ENCODE measurements at regions not wholly inside any gene's neighbourhood (a gene's known extent, or its start where the extent isn't known, plus 50 kb on each side); places are given as distances from the start of the nearest gene placed in this dataset.

DNA sequence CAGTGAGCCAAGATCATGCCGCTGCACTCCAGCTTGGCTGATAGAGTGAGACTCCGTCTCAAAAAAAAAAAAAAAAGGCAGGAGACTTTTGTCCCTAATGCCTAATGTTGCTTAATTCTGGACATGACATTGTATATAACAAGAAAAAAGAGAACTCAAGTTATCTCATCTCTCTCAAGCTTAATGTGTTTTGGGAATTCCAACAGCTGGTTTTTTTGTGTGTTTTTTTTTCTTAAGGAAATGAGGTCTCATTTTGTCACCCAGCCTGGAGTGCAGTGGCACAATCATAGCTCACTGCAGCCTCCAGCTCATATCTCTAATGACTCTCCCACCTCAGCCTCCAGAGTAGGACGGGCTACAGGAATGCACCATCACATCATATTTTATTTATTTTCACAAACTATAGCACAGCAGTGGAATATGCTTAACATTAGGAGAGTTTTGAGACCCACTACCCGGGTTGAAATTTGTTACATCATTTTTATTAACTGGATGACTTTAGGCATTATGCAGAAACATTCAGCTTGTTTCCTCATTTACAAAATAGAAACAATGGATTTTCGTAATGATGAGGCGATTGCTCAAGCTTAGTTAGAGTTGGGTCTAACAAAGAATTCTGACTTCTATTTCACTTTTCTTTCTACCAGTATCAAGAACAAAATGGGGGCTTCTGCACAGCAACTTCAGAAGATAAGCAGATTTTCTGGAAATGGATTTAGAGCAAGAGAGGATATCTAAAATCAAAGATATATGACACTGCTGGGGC is 104.1 kb upstream of the BTN3A2 start:
- intact Hi-C loops (cut with DNase I), result no loop called here
- Histone ChIP-seq H3K27me3 (peaks cover 0 to 42% (median 3%) of the 10 kb centered on the region in 9 donors), H3K4me1 (peaks cover 0 to 9% (median 0%) of the 10 kb centered on the region in 12 donors), H3K4me3 (no peak overlapping the region), H3K27ac (peak overlapping the region in 1 of 12 donors; percentile 56), H3K9me3 (no peaks in the 10 kb centered on the region), H3K36me3 (no peaks in the 10 kb centered on the region)
- DNase-seq (no peak), ATAC-seq (no peak)
- TF ChIP-seq POLR2A (IDR thresholded peaks at IDR 0.05) (no peak), CTCF (IDR thresholded peaks at IDR 0.05) (no peak)
- 74 to 83% (median 81%) methylated on average over 6 of the region's 6 CpGs for WGBS, 4 donors

GRCh38 chr6:26264547-26264946 is 100.5 kb upstream of the BTN3A2 start:
- no peaks in the 10 kb centered on the region for H3K36me3 ChIP-seq
- H3K4me3 ChIP-seq, result no peak overlapping the region
- DNase-seq (no peak), ATAC-seq (no peak)
- intact Hi-C loops (cut with DNase I), result no loop called here
- no peaks in the 10 kb centered on the region for H3K9me3 ChIP-seq
- H3K4me1 ChIP-seq, result peaks cover 0 to 9% (median 0%) of the 10 kb centered on the region in 12 donors
- WGBS, 4 donors, result 88 to 99% (median 97%) methylated on average over 1 of the region's 1 CpG
- no peak overlapping the region for H3K27ac ChIP-seq
- peaks cover 0 to 44% (median 0%) of the 10 kb centered on the region in 9 donors for H3K27me3 ChIP-seq
- TF ChIP-seq CTCF (IDR thresholded peaks at IDR 0.05) (no peak), POLR2A (IDR thresholded peaks at IDR 0.05) (no peak)

GRCh38 chr6:26267083-26267589 is 97.9 kb upstream of the BTN3A2 start:
- no peak overlapping the region for H3K4me3 ChIP-seq
- DNase-seq (no peak), ATAC-seq (no peak)
- no peak for TF ChIP-seq POLR2A (IDR thresholded peaks at IDR 0.05)
- no peak for TF ChIP-seq CTCF (IDR thresholded peaks at IDR 0.05)
- no peaks in the 10 kb centered on the region for H3K9me3 ChIP-seq
- H3K36me3 ChIP-seq, result no peaks in the 10 kb centered on the region
- no peak overlapping the region for H3K27ac ChIP-seq
- peaks cover 0 to 18% (median 7%) of the 10 kb centered on the region in 12 donors for H3K4me1 ChIP-seq
- WGBS, 4 donors, result 90 to 96% (median 92%) methylated on average over 3 of the region's 3 CpGs
- H3K27me3 ChIP-seq, result peaks cover 0 to 48% (median 13%) of the 10 kb centered on the region in 9 donors
- intact Hi-C loops (cut with DNase I), result no loop called here

DNA sequence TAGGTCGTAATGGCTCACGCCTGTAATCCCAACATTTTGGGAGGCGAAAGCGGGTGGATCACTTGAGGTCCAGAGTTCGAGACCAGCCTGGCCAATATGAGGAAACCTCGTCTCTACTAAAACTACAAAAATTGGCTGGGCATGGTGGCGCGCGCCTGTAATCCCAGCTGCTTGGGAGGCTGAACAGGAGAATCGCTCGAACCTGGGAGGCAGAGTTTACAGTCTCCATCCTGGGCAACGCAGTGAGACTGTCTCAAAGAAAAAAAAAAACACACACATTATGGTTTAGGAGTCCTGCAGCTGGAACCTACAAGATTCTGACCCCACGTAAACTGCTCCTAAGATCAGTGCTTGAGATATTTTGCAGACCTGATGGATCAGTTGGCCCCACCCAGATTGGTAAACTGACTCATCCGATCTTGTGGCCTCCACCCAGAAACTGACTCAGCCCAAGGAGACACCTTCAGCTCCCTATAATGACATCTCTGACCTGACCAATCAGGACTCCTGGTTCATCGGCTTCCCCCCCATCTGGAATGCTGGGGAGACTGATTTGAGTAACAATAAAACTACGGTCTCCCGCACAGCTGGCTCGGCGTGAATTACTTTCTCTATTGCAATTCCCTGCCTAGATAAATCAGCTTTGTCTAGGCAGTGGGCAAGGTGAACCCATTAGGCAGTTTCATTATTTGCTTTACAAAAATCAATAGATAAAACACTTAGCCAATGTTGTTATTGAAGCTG is 96.2 kb upstream of the BTN3A2 start:
- no peak overlapping the region for H3K4me3 ChIP-seq
- H3K27ac ChIP-seq, result no peak overlapping the region
- intact Hi-C loops (cut with DNase I), result no loop called here
- 85 to 87% (median 86%) methylated on average over 19 of the region's 19 CpGs for WGBS, 4 donors
- H3K36me3 ChIP-seq, result no peaks in the 10 kb centered on the region
- TF ChIP-seq CTCF (IDR thresholded peaks at IDR 0.05) (no peak), POLR2A (IDR thresholded peaks at IDR 0.05) (no peak)
- peaks cover 0 to 26% (median 12%) of the 10 kb centered on the region in 12 donors for H3K4me1 ChIP-seq
- DNase-seq (no peak), ATAC-seq (no peak)
- H3K9me3 ChIP-seq, result no peaks in the 10 kb centered on the region
- peaks cover 0 to 53% (median 23%) of the 10 kb centered on the region in 9 donors for H3K27me3 ChIP-seq
